ENCODE measurements at regions not wholly inside any gene's neighbourhood (a gene's known extent, or its start where the extent isn't known, plus 50 kb on each side); places are given as distances from the start of the nearest gene placed in this dataset.
A peak's percentile ranks its signal among the peaks of the same experiment; 100 is the strongest.

DNA sequence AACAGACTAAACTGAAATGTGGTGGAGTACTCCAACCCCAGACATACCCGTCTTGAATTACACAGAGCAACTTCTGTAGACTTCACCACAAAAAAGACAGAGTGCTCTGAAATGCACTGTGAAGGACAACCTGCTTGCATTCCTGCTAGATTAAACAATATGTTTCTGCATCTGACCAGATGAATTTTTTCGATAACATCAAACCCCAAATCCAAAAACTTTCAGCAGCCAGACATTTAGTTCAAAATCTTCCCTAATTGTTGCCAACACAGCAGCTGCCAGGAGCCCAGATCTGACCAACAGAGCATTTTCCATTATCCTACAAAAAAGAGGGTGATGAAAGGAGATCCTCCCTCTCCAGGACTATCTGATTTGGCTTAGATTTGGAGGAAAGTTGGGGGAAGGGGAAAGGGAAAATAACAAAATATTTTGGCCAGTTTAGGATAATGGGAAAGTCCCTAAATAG, 356.5 kb downstream of the PDGFC start (continued):
- no peak for TF ChIP-seq HDAC2 (IDR thresholded peaks at IDR 0.05)
- TF ChIP-seq CBX2 (IDR thresholded peaks at IDR 0.05; ENCODE audit: borderline replicate concordance, low read depth), result no peak
- TF ChIP-seq EHMT2 (IDR thresholded peaks at IDR 0.05; ENCODE audit: low read depth), result no peak

GRCh38 chr4:156614536-156614935, 357.1 kb downstream of the PDGFC start:
- POLR2A ChIA-PET, result no interaction called here
- FAIRE-seq, result no peak
- no peak for ATAC-seq
- DNase-seq (ENCODE audit: low read depth in 1 of 2, low spot score in 1 of 2), result no peak
- Histone ChIP-seq H3K4me3 (no peak overlapping the region), H3K27ac (no peak overlapping the region), H3K4me2 (no peak overlapping the region), H3K4me1 (no peaks in the 10 kb centered on the region), H3K9me3 (no peaks in the 10 kb centered on the region)
- TF ChIP-seq MAFK (IDR thresholded peaks at IDR 0.05; ENCODE audit: partially characterized antibody) (peak; percentile 18), RFX5 (IDR thresholded peaks at IDR 0.05) (no peak), KDM5A (IDR thresholded peaks at IDR 0.05) (no peak)
- TF ChIP-seq, protein P1, sequence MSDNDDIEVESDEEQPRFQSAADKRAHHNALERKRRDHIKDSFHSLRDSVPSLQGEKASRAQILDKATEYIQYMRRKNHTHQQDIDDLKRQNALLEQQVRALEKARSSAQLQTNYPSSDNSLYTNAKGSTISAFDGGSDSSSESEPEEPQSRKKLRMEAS (IDR thresholded peaks at IDR 0.05), result no peak
- CTCF ChIA-PET, result no interaction called here

DNA sequence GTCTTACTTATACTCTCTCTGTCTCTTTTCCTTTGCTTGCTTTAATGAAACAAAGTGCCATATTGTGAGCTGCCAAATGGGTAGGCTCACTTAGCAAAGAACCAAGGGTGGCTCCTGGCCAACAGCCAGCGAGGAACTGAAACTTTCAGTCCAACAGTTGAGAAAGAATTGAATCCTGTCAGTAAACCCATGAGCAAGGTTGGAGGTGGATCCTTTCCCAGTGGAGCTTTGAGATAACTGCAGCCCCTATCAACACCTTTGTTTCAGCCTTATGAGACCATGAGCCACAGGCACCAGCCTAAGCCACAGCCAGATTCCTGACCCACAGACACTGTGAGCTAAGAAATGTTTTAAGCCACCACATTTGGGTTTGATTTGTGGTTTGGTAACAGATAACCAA, 362.2 kb downstream of the PDGFC start:
- Histone ChIP-seq H3K9me3 (no peaks in the 10 kb centered on the region), H3K4me3 (no peak overlapping the region), H3K4me2 (no peak overlapping the region), H3K27ac (no peak overlapping the region), H3K4me1 (no peaks in the 10 kb centered on the region)
- no peak for FAIRE-seq
- ATAC-seq, result no peak
- WGBS (ENCODE audit: missing lambda C conversion rate), result 20% methylated on average over 1 of the region's 1 CpG
- ChIA-PET POLR2A (no interaction called here), CTCF (interaction anchor here (0.6 kb wide), 1 partner anchor 1433 kb away, joined by 3 read pairs; no protein-coding TSS in a partner anchor)
- no peak for DNase-seq (ENCODE audit: low read depth in 1 of 2, low spot score in 1 of 2)
- TF ChIP-seq ZC3H11A (IDR thresholded peaks at IDR 0.05) (no peak), GATA3 (IDR thresholded peaks at IDR 0.05; ENCODE audit: borderline replicate concordance) (no peak)

- Histone ChIP-seq H3K9me3 (no peaks in the 10 kb centered on the region), H3K4me1 (no peaks in the 10 kb centered on the region), H3K4me2 (no peak overlapping the region), H3K27ac (no peak overlapping the region), H3K4me3 (no peak overlapping the region)
- POLR2A ChIA-PET, result no interaction called here
- CTCF ChIA-PET, result no interaction called here
- WGBS (ENCODE audit: missing lambda C conversion rate), result 35% methylated on average over 6 of the region's 6 CpGs
- FAIRE-seq (no peak), ATAC-seq (no peak), DNase-seq (ENCODE audit: low read depth in 1 of 2, low spot score in 1 of 2) (no peak)
- TF ChIP-seq GATA3 (IDR thresholded peaks at IDR 0.05; ENCODE audit: borderline replicate concordance) (no peak), ZSCAN20 (CRISPR knock-in tag; IDR thresholded peaks at IDR 0.05) (no peak), CHD2 (IDR thresholded peaks at IDR 0.05; ENCODE audit: low read length, partially characterized antibody) (no peak), TFCP2L1 (CRISPR knock-in tag; IDR thresholded peaks at IDR 0.05) (no peak), JUN (IDR thresholded peaks at IDR 0.05) (no peak), RNF2 (IDR thresholded peaks at IDR 0.05; ENCODE audit: borderline replicate concordance, low read depth) (no peak)
Measured at GRCh38 chr4:156608651-156609050, 362.9 kb downstream of the PDGFC start.

- 75% methylated on average over 1 of the region's 1 CpG for WGBS (ENCODE audit: missing lambda C conversion rate)
- no peak for ATAC-seq
- DNase-seq (ENCODE audit: low read depth in 1 of 2, low spot score in 1 of 2), result no peak
- Histone ChIP-seq H3K4me2 (no peak overlapping the region), H3K27ac (no peak overlapping the region), H3K4me1 (no peaks in the 10 kb centered on the region), H3K9me3 (no peaks in the 10 kb centered on the region), H3K4me3 (no peak overlapping the region)
- CTCF ChIA-PET, result no interaction called here
- no peak for FAIRE-seq
- POLR2A ChIA-PET, result no interaction called here
- TF ChIP-seq, protein P2, sequence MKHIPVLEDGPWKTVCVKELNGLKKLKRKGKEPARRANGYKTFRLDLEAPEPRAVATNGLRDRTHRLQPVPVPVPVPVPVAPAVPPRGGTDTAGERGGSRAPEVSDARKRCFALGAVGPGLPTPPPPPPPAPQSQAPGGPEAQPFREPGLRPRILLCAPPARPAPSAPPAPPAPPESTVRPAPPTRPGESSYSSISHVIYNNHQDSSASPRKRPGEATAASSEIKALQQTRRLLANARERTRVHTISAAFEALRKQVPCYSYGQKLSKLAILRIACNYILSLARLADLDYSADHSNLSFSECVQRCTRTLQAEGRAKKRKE (CRISPR knock-in tag; IDR thresholded peaks at IDR 0.05; ENCODE audit: low read depth), result no peak
- TF ChIP-seq, protein P3, sequence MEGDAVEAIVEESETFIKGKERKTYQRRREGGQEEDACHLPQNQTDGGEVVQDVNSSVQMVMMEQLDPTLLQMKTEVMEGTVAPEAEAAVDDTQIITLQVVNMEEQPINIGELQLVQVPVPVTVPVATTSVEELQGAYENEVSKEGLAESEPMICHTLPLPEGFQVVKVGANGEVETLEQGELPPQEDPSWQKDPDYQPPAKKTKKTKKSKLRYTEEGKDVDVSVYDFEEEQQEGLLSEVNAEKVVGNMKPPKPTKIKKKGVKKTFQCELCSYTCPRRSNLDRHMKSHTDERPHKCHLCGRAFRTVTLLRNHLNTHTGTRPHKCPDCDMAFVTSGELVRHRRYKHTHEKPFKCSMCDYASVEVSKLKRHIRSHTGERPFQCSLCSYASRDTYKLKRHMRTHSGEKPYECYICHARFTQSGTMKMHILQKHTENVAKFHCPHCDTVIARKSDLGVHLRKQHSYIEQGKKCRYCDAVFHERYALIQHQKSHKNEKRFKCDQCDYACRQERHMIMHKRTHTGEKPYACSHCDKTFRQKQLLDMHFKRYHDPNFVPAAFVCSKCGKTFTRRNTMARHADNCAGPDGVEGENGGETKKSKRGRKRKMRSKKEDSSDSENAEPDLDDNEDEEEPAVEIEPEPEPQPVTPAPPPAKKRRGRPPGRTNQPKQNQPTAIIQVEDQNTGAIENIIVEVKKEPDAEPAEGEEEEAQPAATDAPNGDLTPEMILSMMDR (IDR thresholded peaks at IDR 0.05), result no peak
- no peak for TF ChIP-seq RARB (CRISPR knock-in tag; IDR thresholded peaks at IDR 0.05)
- TF ChIP-seq HOXB13 (CRISPR knock-in tag; IDR thresholded peaks at IDR 0.05; ENCODE audit: low read depth), result no peak
- no peak for TF ChIP-seq CEBPB (IDR thresholded peaks at IDR 0.05)
- no peak for TF ChIP-seq REST (IDR thresholded peaks at IDR 0.05)
- no peak for TF ChIP-seq EHF (CRISPR knock-in tag; IDR thresholded peaks at IDR 0.05)
- no peak for TF ChIP-seq RNF2 (IDR thresholded peaks at IDR 0.05; ENCODE audit: borderline replicate concordance, low read depth)
- TF ChIP-seq RFX5 (IDR thresholded peaks at IDR 0.05), result no peak
- no peak for TF ChIP-seq KDM5A (IDR thresholded peaks at IDR 0.05)
- no peak for TF ChIP-seq ZNF302 (CRISPR knock-in tag; IDR thresholded peaks at IDR 0.05)
- TF ChIP-seq TP53 (CRISPR knock-in tag; IDR thresholded peaks at IDR 0.05), result no peak
- TF ChIP-seq HOXB5 (CRISPR knock-in tag; IDR thresholded peaks at IDR 0.05), result no peak
- TF ChIP-seq ESRRA (IDR thresholded peaks at IDR 0.05; ENCODE audit: borderline replicate concordance, low read length), result no peak
- no peak for TF ChIP-seq CBX2 (IDR thresholded peaks at IDR 0.05; ENCODE audit: borderline replicate concordance, low read depth)
Measured at GRCh38 chr4:156607478-156607857, 364.1 kb downstream of the PDGFC start.

Measured in A549 (cell line).